Activated gamma-delta T cell treated with Interleukin-2 at 50 U/mL for 16 hours (primary cell): ENCODE measurements at regions not wholly inside any gene's neighbourhood (a gene's known extent, or its start where the extent isn't known, plus 50 kb on each side); places are given as distances from the start of the nearest gene placed in this dataset.

Source experiments
- DNase-seq: peaks from one replicate; pipeline ENCODE4 v3.0.0-alpha.2; 2020

GRCh38 chr7:52114509-52114908 lies 797.9 kb upstream of the COBL start:
- DNase-seq: no peak

GRCh38 chr7:52114056-52114455 lies 797.4 kb upstream of the COBL start:
- no peak for DNase-seq

- DNase-seq: no peak
Observed at GRCh38 chr7:52107355-52107754, 790.7 kb upstream of the COBL start.

- DNase-seq: no peak
Observed at GRCh38 chr7:52095861-52096260, 779.3 kb upstream of the COBL start.

- no peak for DNase-seq
Observed at GRCh38 chr7:52091996-52092395, 775.4 kb upstream of the COBL start.

- DNase-seq: no peak
Observed at GRCh38 chr7:52091101-52091500, 774.5 kb upstream of the COBL start.

- DNase-seq: no peak
Observed at GRCh38 chr7:52088008-52088901, 771.6 kb upstream of the COBL start.

- DNase-seq: no peak
Observed at GRCh38 chr7:52085610-52086009, 769.0 kb upstream of the COBL start.

- no peak for DNase-seq
Observed at GRCh38 chr7:52080493-52080892, 763.9 kb upstream of the COBL start.

- no peak for DNase-seq
Observed at GRCh38 chr7:52079726-52080125, 763.1 kb upstream of the COBL start.

GRCh38 chr7:52077571-52077970 lies 761.0 kb upstream of the COBL start:
- DNase-seq: no peak

GRCh38 chr7:52074912-52075311 lies 758.3 kb upstream of the COBL start:
- no peak for DNase-seq

GRCh38 chr7:52074071-52074470 lies 757.5 kb upstream of the COBL start:
- DNase-seq: no peak

GRCh38 chr7:52071744-52072143 lies 755.1 kb upstream of the COBL start:
- DNase-seq: no peak

- no peak for DNase-seq
Observed at GRCh38 chr7:52064493-52064892, 747.9 kb upstream of the COBL start.

GRCh38 chr7:52061666-52062065 lies 745.1 kb upstream of the COBL start:
- DNase-seq: no peak

- no peak for DNase-seq
Observed at GRCh38 chr7:52053525-52053924, 736.9 kb upstream of the COBL start.

- no peak for DNase-seq
Observed at GRCh38 chr7:52030722-52031121, 714.1 kb upstream of the COBL start.

- DNase-seq: no peak
Observed at GRCh38 chr7:52026140-52026539, 709.5 kb upstream of the COBL start.

- DNase-seq: no peak
Observed at GRCh38 chr7:52021343-52021742, 704.7 kb upstream of the COBL start.

GRCh38 chr7:52018680-52019054 lies 702.1 kb upstream of the COBL start:
- DNase-seq: no peak

- DNase-seq: no peak
Observed at GRCh38 chr7:52017802-52018679, 701.4 kb upstream of the COBL start.

- DNase-seq: no peak
Observed at GRCh38 chr7:52009181-52009580, 692.6 kb upstream of the COBL start.

- DNase-seq: no peak
Observed at GRCh38 chr7:52006674-52007073, 690.1 kb upstream of the COBL start.
